Occipital lobe (tissue), 1 donor: ENCODE measurements at regions not wholly inside any gene's neighbourhood (a gene's known extent, or its start where the extent isn't known, plus 50 kb on each side); places are given as distances from the start of the nearest gene placed in this dataset.

Source experiments
- DNase-seq: peaks from one replicate; lab custom pipeline; 2025; lab: John Stamatoyannopoulos, UW

DNA sequence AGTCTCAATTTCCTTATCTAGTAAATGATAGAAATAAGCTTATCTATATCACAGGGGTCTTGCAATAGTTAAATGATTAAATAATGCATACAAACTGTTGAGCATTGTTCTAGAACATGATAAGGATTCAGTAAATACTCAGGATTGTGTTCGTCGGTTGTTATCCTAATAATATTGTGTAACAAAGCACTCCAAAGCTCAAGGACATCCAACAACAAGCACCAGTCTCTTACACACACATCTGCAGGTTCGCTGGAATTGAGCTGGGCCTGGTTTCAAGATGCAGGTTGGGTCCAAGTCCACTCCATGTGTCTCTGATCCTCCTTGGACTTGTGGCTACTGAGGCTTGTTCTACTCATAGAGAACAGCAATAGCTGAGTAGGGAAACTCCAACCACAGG, 74.1 kb upstream of the MC3R start:
- DNase-seq: no peak

GRCh38 chr20:56175884-56176283, 72.6 kb upstream of the MC3R start:
- no peak for DNase-seq

GRCh38 chr20:56178219-56178618, 70.3 kb upstream of the MC3R start:
- DNase-seq: no peak

DNA sequence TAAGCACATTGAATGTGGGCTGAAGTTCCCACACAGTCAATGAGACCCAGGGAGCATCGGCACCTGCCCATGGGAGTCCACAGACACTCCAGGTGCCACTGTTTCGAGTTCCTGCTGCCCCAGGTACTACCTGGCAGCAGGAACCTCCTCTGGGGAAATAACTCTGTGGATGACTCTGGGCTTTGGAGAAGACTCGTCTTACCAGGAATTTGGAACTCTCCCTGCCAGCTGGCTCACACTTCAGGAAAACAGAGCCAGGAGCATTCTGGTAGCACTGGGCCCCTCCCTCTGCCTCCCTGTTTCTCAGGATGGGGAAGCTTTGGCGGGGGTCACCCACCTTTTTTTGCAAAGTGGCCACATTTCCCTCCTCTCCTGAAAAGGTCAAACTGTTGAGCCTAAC, 69.5 kb upstream of the MC3R start:
- no peak for DNase-seq

GRCh38 chr20:56181583-56181982, 66.9 kb upstream of the MC3R start:
- no peak for DNase-seq

GRCh38 chr20:56187534-56188165, 60.9 kb upstream of the MC3R start:
- no peak for DNase-seq

GRCh38 chr20:56194042-56194441, 54.5 kb upstream of the MC3R start:
- no peak for DNase-seq

DNA sequence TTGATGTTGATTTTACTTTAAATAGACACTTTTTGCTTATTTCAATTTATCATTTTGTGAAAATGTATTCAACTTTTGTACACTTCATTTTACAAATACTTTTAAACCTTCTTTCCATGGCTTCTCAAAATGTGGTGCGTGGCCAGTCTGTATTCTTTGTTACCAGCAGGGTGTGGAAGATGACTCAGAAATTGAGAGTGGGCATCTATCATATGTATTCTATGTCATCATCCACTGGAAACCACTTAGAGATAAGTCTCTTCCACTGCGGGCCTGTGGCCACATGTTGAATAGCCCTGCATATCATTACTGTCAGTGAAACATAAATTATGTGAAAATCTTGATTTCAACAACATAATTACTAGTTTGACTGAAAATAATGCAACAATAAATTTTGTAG, 52.6 kb upstream of the MC3R start:
- DNase-seq: no peak
